HG03342 (cell line): ENCODE measurements at regions not wholly inside any gene's neighbourhood (a gene's known extent, or its start where the extent isn't known, plus 50 kb on each side); places are given as distances from the start of the nearest gene placed in this dataset.

Experiments used
- ATAC-seq: cut with Tn5 transposase; IDR thresholded peaks from one replicate; pipeline ENCODE4 v1.9.1; 2021; ENCODE audit warnings: mild to moderate bottlenecking, moderate library complexity; ENCODE audit not compliant: unreplicated experiment

DNA sequence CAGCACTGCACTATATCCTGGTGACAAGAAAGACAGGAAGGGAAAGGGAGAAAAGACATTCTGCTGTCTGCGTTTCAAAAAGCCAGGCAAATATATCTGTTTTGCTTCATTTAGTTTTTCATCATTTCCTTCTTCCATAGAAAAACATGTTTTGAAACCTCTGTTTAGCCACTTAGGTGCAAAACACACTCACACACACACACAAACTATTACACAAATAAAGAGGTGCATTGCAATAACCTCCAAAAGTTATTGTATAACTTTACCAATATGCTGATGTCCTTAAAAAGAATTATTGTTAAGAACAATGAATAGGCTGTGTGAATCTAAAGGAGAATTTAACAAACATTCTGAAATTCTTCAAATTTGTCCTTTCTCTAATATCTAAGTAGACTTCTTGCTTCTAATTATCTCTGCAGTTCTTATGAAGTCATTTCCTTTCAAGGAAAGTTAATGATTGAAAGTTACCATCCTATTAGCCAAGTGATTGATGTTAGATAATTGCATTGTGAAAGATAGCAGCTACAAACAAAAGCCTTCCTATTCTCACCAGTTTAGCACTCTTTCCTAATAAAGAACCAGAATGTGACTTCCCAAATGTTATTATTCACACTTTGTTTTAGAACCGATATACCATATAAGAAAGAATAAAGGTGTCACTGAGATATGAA lies 516.7 kb downstream of the KCNJ3 start:
- no peak for ATAC-seq

DNA sequence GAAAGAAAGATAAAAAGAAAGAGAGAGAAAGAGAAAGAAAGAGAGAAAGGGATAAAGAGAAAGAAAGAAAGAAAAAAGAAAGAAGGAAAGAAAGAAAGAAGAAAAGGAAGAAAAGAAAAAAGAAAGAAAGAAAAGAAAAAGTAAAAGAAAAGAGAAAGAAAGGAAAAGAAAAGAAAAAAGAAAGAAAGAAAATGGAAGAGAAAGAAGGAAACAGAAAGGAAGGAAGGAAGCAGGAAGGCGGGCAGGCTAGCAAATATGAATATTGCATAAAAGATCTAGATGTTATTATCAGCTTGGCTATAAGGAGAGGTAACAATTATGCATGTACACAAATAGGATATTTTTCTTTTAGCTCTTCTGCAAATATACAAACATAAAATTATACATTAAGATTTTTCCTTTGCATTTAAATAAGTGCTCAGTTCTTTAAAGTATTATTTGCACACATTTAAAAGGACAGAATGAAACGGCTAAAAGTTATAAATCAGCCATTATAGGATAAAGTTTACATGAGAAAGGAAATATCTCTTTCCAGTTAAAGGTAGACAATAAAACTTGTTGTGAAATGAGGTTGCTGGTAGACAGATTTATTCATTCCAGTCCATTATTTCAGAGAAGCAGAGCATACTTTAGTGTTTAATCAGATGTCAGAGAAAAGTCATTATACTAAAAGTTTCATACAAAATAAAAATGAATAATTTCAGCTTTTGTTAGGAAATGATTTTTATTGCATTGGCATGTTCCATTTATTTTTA lies 511.4 kb downstream of the KCNJ3 start:
- no peak for ATAC-seq

DNA sequence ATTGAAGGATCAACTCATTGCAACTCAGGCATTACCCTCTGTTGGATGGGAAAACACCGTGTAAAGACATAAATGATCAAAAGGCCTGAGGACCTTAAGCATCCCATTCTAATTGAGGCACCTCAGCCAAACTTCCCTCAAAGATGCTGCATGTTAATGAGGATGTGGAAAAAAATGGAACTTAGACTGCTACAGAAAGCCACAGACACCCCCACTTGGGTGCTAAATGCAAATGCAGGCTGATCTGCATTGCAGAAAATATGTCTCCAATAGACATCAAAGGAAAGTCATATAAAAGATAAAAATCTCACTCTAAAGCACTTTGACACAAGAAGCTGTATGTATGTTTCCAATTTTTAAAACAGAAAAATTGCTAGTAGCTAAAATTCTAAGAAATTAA lies 504.7 kb downstream of the KCNJ3 start:
- peak; percentile 61 for ATAC-seq

DNA sequence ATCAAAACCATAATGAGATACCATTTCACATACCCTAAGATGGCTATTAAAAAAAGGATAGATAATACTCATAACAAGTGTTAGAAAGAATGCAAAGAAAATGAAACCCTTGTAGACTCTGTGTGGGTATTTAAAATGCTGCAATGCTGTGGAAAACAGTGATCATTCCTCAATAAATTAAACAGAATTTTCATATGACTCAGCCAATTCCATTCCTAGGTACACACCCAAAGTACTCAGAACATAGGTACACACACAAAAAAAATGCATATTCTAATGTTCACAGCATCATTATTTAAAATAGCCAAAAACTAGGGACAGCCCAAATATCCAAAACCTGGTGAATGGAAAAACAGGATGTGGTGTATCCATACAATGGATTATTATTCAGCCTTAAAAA lies 502.3 kb downstream of the KCNJ3 start:
- no peak for ATAC-seq

DNA sequence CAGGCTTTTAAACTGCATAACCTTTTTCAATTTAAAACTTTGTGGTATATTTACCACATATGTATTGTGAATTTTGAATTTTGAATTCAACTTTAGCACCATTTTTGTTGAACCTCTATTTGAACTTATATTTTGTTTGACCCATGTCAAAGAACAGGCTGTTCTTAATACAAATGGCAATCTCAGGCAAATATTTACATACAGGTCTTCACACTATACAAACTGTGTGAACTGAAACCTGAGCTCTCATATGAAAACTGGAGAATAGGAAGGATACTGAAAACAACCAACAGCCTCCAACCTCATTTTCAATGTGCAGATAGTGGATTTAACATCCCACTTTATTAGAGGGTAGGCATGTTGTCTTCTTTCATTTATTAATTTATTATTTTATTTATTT lies 491.8 kb downstream of the KCNJ3 start:
- peak; percentile 46 for ATAC-seq

DNA sequence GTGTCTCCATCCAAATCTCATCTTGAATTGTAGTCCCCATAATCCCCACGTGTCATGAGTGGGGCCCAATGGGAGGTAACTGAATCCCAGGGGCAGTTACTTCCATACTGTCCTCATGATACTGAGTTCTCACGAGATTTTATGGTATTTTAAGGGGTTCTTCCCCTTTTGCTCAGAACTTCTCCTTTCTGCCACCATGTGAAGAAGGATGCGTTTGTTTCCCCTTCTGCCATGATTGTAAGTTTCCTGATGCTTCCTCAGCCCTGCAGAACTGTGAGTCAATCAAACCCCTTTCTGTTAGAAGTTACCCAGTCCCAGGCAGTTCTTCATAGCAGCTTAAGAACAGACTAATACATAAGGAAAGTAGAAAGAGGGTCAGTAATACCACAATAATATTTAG lies 480.4 kb downstream of the KCNJ3 start:
- no peak for ATAC-seq

DNA sequence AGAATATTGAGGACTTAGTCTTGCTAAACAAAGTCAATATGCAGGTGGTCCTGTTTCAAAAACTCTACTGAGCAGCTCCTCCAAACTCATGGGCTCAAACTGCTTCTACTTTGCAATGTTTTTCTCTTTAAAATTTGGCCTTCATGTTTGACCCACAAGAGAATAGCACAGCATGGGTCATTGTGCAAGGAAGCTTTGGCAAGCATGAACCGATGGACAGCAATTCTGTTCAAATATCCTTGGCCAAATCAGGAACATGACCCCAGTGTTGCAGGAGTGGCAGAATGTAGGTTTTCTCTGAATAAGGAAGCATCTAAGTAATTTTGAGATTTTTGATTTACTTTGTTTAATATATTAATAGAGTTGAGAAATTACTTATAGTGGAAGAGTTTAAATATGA lies 477.9 kb downstream of the KCNJ3 start:
- ATAC-seq, result no peak

DNA sequence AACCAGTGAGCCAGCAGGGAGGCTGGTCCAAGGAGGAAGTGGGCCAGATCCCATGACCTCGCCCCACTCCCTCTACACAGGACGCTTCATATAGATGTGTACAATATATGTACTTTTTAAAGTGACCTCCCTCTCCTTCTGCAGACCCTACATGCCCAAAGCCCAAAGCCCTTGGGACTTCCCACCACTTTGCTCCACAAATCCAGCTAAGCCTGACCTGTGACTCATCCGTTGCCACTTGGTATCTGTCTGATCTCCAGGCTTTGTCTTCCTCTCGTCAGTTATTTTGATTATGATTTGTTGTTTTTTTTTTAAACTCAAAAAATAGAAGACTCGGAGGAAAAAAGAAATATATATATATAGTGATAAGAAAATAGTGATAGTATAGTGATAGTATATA lies 470.8 kb downstream of the KCNJ3 start:
- ATAC-seq, result no peak

DNA sequence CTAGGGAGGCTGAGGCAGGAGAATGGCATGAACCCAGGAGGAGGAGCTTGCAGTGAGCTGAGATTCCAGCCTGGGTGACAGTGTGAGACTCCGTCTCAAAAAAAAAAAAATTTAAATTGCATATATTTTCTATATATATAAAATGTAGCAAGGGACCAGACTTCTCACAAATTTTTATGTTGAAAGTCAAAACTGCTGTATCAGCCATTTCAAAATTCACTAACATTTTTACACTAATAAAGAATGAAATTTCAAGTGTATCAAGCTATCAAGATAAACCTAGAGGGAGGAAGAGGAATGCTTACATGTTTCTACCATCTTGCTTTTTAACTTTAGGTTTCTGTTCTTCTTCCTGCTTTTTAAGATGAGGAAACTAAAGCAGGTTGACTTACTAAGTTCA lies 464.0 kb downstream of the KCNJ3 start:
- no peak for ATAC-seq

DNA sequence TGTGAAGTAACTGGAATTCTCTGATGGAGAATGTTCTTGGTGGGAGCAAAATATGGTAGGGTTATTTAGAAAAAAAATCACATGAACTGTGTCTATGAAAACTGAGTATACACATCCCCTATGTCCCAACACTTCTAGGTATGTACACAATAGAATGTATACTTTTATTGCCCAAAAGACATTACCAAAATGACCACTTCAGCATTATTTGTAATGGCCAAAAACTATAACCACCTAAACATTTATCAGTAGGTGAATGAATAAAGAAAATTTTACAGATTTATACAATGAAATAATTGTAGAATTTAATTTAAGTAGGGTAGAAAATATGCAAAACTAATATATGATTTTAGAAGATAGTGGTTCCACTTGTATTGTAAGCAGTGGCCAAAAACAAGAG lies 462.8 kb downstream of the KCNJ3 start:
- no peak for ATAC-seq

DNA sequence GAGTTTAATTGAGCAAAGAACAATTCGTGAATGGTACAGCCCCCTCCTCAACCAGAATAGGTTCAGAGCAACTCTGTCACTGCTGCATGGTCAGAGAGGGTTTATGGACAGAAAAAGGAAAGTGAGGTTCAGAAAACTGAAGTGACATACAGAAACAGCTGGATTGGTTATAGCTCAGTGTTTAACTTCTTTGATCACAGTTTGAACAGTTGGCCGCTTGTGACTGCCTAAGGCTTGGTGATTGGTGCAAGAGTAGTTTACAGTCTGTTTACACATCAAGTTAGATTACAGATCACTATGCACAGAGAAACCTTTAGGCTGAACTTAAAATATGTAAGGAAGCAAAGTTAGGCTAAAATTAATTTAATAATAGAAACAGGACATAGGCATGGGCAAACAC lies 459.2 kb downstream of the KCNJ3 start:
- ATAC-seq, result no peak

DNA sequence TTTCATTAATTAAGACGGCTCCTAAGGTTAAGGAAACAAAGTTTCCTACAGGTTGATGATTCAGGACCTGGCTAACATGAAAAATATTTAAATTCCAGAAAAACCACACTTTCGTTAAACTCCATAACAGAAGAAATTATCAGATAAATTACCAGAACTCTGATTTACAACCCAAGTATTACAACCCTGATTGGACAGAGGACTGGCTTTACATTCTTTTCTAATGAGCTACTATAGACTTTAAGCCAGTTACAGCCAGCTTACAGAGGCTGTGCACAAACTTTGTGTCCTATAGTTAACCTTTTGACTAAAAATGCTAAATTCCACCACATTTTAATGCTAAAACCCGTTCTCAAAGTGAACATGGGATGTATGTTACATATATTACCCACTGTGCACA lies 458.6 kb downstream of the KCNJ3 start:
- no peak for ATAC-seq

DNA sequence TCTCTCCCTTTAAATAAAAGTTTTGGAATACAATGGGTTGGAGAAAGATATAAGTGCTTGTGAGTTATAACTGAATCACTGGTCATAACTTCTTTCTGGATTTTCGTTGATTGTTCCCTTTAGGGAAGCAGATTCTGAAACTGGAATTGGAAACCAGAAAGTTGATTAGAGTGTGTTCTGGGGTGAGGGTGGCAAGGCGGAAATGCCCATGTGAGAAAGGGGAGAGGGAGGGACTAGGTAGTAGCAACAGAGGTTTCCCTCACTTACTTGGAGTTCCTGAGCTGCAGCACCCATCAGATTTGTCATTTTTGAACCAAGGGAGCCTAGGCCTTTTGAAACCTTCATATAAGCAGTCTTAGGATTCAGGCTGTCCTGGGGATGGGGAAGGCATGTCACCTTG lies 453.4 kb downstream of the KCNJ3 start:
- no peak for ATAC-seq

DNA sequence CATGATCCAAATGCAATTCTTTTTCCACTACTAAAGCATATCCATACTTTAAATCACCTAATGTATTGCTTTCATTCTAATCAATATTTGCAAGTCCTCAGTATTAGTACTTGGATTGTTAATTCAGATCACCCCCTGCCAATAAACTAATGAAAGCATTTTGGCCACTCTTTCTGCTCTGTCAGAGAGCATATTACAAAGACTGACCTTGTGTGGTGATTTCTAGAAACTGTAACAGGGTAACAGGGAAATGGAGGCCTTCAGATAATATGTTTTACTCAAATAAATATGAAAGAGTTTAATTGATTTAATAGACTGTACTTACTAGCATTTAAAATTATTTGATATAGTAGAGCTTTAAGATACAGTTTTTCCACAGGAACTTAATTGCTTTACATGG lies 453.0 kb downstream of the KCNJ3 start:
- no peak for ATAC-seq

DNA sequence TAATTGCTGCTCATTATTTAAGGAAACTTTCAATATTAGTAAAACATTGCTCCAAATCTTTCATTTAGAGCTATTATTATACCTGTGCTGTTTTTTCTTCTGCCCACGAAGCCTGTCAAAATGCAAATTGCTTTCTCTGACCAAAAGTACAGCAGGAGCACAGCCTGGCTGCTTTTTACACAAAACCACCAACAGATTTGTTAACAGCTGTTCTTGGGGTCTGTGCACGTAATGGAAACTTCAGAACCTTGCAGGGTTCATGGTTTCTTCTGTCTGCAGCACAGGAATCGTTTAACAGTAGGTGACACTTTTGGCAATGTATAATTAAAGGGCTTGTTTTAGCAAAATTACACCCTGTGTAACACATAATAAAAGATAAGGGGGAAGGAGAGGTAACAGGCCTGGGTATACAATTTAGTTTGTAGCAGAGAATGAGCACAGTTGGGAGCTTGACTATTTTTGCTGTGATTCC lies 447.3 kb downstream of the KCNJ3 start:
- ATAC-seq, result peak; percentile 99

DNA sequence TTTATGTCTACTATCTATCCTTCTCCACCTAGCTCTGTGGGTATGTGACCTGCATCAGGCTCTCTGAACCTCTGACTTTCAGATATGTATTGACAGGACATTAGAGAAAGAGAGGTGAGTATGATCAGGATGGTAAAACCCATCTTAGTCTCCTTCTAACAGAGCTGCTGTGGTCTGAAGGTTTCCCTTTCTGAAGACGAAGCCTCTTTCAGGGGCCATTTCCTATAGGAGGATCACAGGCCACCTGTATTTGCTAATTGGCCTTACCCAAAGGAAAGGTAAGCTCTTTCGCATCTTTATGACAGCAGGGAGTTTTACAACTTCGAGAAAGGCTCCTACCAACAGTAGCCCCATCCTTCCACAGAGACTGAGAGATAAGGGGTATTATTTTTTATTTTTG lies 442.9 kb downstream of the KCNJ3 start:
- ATAC-seq, result no peak

DNA sequence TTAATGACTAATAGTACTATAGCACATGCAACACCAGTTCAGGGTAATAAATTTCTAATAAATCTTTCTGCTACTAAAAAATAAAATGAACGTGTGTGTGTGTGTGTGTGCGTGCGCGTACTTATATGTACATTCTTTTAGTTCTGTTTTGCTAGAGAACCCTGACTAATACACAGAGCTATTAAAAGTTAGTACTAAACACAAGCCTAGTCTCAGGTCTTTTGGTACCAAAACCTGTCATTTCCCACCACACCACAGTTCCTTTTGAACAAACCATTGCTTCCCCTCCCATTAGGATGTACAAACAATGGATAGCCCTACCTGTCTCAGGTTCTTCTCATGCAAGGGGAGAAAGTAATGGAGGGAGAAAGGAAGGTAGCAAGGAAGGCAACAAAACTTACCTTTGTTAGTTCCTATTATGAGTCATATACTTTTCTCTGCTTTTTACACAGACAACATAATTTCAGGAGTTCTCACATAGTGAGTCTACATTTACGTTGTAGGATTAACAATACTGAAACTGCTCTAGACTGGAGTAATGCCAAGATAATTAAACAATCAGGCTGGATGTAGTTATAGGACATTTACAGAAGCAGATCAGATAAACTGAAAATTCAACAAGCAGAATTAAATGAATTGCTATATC lies 427.2 kb downstream of the KCNJ3 start:
- no peak for ATAC-seq

DNA sequence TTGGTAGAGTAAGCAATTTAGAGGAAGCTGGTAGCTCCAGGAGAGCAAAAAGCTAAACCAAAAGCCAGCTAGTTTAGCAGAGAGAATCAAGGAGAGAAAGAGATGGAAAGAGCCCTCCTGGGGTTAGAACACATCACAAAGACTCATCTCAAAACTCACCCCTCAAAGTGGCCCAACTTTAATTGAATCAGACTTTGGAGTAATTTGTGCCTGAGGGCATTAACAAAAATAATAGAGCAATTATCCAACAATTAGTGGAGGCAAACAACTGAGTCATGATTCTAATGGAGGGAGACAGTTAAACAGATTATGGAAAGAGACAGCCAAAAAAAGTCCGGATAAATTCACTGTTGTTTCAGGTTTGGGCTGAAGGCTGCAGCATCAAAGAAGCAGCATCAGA lies 417.4 kb downstream of the KCNJ3 start:
- ATAC-seq, result no peak

DNA sequence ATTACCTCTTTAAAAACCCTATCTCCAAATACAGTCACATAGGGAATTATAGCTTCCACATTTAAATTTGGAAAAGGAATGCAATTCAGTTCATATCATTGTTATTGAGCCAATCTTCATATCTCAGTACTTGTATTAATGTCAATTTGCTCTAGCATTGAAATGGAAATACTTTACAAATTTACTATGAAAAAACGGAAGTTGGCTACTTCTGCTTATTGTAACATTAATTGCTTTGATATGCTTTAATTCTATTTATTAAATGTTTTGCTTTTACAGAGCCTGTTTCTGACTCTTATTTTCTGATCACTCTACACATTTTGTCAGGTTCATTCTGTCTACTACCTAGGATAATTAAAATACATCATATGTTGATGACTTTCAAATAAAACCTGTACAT lies 412.6 kb downstream of the KCNJ3 start:
- ATAC-seq, result no peak

DNA sequence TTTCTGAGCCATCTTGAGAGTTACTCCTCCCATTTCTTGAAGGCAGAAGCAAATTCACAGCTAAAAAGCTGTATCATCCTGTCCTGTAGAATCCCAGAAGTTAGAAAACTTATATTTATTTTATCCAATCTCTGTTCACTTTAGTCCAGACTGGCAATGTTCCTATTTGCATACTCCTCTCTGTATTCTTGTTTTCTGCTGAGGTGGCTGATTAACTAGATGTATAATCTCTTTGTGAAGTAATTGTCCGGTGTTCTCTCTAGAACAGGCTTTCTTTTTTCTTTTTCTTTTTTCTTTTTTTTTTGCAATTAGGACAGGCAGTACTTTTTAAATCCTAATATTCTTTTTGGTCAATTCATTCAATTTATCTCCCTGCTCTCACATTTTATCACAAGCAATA lies 411.0 kb downstream of the KCNJ3 start:
- ATAC-seq, result no peak

DNA sequence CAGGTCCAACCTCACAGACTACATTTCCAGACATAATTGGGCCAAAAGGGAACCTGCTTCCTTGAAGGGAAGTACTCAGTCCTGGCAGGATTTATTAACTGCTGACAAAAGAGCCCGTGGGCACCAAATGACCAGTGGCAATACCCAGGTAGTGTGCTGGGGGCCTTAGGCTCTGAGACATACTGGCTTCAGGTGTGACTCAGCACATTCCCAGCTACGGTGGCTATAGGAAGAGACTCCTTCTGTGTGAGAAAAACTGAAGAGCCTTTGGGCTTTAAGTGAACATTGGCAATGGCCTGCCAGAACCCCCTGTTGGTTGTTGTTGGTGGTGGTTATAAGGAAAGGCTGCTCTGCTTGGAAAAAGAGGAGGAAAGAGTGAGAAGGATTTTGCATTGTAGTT lies 401.8 kb downstream of the KCNJ3 start:
- ATAC-seq, result no peak

DNA sequence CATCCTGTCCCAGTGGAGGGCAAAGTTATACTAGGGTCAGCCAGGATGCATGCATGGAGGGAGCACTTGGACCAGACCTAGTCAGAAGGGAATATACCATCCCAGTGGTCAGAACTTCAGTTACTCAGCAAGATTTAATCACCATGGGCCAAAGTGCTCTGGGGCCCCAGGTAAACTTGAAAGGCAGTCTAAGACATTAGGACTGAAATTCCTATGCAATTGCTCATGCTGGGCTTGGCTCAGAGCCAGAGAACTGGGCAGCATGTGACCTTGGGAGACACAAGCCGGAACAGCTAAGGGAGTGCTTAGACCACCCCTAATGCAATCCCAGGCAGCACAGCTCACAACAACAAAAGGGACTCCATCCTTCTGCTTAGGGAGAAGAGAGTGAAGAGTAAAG lies 401.3 kb downstream of the KCNJ3 start:
- no peak for ATAC-seq
